ENCODE measurements at regions not wholly inside any gene's neighbourhood (a gene's known extent, or its start where the extent isn't known, plus 50 kb on each side); places are given as distances from the start of the nearest gene placed in this dataset.

DNA sequence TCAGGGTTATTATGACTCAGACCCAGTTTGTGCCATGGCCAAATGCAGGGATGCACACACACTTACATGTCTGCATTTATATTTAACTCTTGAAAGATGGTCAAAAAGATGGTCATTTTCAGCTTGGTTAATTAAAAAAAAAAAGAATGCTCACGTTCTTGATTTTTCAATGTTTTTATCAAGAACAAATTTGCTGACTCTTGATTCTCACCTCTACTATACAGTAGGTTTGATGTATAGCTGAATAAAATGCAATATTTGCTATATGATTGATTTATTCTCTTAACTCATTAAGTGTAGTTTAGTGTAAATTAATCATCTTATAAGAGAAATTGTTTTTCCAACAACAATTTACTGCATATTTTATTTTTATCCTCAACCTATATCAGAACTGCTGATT lies 160.4 kb downstream of the SLIT2 start:
- no peak overlapping the region for H3K4me3 ChIP-seq (ENCODE audit: low read length)
- TF ChIP-seq, protein P1, sequence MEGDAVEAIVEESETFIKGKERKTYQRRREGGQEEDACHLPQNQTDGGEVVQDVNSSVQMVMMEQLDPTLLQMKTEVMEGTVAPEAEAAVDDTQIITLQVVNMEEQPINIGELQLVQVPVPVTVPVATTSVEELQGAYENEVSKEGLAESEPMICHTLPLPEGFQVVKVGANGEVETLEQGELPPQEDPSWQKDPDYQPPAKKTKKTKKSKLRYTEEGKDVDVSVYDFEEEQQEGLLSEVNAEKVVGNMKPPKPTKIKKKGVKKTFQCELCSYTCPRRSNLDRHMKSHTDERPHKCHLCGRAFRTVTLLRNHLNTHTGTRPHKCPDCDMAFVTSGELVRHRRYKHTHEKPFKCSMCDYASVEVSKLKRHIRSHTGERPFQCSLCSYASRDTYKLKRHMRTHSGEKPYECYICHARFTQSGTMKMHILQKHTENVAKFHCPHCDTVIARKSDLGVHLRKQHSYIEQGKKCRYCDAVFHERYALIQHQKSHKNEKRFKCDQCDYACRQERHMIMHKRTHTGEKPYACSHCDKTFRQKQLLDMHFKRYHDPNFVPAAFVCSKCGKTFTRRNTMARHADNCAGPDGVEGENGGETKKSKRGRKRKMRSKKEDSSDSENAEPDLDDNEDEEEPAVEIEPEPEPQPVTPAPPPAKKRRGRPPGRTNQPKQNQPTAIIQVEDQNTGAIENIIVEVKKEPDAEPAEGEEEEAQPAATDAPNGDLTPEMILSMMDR (IDR thresholded peaks at IDR 0.05; ENCODE audit: insufficient read depth, low read depth, low read length, missing control alignments), result no peak
- DNase-seq (ENCODE audit: low read depth), result no peak

DNA sequence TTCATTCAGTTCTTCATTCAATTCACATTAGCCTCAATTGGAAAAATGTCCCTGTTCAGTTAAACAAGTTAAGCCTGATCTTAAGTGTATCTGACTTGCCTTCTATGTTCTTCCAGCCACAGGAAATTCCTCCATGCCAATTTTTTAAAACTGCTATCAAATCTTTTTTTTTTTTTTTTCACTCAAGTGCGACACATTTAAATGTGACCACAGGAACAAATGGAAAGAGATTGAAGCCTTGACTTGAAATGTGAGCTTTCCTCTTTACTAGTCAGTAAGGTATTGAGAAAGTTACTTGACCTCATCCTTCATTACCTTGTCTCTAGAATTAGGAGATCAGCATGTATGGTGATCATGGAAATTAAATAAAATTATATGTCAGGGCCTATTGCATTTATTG lies 165.1 kb downstream of the SLIT2 start:
- TF ChIP-seq, protein P1 (IDR thresholded peaks at IDR 0.05; ENCODE audit: insufficient read depth, low read depth, low read length, missing control alignments), result no peak
- no peak for DNase-seq (ENCODE audit: low read depth)
- no peak overlapping the region for H3K4me3 ChIP-seq (ENCODE audit: low read length)

DNA sequence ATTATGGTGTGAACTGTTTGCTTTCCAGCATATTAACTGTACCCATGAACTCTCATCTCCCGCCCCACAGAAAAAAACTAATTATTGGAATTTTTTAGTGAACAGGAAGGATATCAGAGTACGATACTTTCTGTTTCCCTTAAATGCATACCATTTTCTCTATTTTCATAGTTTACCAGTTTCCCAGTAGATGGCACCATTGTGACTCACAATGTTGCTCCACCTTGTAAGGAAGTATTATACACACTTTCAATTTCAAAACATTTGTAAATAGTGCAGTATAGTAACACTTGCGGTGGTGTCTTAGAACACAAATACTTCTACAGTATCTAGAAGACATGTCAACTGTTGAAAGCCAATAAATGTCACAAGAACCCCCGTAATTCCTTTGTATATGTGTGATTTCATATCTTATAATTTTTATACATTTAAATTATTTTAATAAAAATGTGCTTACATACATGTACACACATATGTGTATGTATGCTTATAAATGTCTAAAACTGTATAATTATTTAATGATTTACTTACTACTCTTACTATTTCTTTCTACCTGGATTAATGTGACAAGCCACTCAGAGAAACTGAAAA lies 167.3 kb downstream of the SLIT2 start:
- no peak overlapping the region for H3K4me3 ChIP-seq (ENCODE audit: low read length)
- TF ChIP-seq, protein P1 (IDR thresholded peaks at IDR 0.05; ENCODE audit: insufficient read depth, low read depth, low read length, missing control alignments), result peak; percentile 58
- DNase-seq (ENCODE audit: low read depth), result peak; percentile 72

DNA sequence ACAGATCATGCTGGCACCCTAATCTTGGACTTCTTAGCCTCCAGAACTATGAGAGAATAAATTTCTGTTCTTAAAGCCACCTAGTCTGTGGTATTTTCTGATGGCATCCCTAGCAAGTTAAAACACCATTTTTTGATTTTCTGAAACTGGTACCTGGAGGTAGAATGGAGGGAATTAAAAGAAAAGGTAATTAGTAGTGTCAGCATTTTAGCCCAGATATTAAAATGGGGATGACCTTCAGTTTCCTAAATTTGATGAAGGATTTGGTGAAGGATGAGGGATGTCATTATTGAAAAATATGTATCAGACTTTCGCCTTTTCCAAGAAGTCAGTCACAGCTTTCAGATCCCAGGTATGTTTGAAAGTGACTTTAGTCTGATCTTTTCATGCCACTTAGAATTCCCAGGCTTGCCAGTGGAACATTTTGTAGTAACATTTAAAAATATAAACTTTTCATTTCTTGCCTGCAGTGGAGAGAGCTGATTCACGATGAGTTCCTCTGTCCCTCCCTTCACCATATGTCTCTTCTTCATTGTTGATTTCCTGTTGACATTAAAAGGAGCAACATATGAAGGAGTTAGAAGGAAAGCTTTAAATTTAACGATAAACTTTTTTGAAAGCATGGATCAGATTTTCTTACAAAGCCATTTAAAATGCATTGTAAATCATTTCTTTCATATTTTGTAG lies 169.4 kb downstream of the SLIT2 start:
- DNase-seq (ENCODE audit: low read depth), result no peak
- TF ChIP-seq, protein P1 (IDR thresholded peaks at IDR 0.05; ENCODE audit: insufficient read depth, low read depth, low read length, missing control alignments), result no peak
- H3K4me3 ChIP-seq (ENCODE audit: low read length), result no peak overlapping the region

DNA sequence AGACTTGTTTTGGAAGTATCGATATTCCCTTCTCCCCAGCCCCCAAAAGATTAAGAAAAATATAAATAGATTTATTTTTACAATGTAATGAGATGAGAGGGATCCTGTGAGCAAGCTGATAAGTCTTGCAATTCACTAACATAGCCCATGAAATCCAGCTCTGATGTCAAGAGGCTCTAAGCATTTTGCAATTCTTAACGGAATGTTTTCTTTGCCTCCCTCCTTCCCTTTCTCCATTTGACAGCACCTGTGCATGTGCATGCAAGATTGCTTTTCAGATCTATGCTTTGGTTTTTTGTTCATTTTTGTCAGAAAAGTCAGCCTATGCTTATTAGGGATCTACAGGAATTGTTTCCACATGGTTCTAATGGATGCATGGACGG lies 169.9 kb downstream of the SLIT2 start:
- DNase-seq (ENCODE audit: low read depth), result no peak
- H3K4me3 ChIP-seq (ENCODE audit: low read length), result no peak overlapping the region
- TF ChIP-seq, protein P1 (IDR thresholded peaks at IDR 0.05; ENCODE audit: insufficient read depth, low read depth, low read length, missing control alignments), result no peak

DNA sequence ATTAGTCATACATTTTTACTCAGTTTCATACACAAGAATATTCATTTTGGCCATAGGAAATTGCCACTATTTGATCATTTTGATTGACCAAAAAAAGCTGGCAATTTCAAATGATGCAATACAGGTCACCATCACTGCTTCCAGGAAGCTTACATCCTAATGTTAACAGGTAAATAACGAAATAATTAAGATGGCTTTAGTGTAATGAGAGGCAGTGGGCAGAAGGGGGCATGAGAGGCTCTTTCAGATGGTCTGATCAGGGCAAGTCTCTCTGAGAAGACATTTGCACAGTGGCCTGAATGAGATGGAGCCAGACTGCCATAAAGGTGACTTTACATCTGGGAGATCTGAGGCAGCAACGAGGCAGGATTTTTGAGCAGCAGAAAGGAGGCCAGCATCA lies 170.7 kb downstream of the SLIT2 start:
- TF ChIP-seq, protein P1 (IDR thresholded peaks at IDR 0.05; ENCODE audit: insufficient read depth, low read depth, low read length, missing control alignments), result peak; percentile 84
- DNase-seq (ENCODE audit: low read depth), result peak; percentile 78
- H3K4me3 ChIP-seq (ENCODE audit: low read length), result no peak overlapping the region

DNA sequence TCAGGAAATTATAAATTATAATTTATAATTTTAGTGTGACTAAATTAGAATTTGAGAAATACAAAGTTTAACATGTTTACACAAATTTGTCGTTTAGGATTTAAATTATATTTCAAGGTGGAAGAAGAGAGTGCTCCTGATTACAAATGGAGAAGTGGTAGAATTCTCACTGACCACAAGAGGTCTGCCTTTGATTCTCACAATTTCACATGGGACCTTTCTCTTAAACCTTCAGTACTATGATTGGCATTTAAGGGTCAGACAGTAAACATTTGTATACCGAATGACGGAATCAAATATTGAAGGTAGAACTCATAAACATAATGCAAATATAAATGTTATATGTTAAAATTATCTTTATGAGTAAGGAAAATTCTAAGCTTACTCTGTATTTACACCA lies 171.7 kb downstream of the SLIT2 start:
- DNase-seq (ENCODE audit: low read depth), result no peak
- no peak overlapping the region for H3K4me3 ChIP-seq (ENCODE audit: low read length)
- TF ChIP-seq, protein P1 (IDR thresholded peaks at IDR 0.05; ENCODE audit: insufficient read depth, low read depth, low read length, missing control alignments), result no peak
